ENCODE measurements at regions not wholly inside any gene's neighbourhood (a gene's known extent, or its start where the extent isn't known, plus 50 kb on each side); places are given as distances from the start of the nearest gene placed in this dataset.

DNA sequence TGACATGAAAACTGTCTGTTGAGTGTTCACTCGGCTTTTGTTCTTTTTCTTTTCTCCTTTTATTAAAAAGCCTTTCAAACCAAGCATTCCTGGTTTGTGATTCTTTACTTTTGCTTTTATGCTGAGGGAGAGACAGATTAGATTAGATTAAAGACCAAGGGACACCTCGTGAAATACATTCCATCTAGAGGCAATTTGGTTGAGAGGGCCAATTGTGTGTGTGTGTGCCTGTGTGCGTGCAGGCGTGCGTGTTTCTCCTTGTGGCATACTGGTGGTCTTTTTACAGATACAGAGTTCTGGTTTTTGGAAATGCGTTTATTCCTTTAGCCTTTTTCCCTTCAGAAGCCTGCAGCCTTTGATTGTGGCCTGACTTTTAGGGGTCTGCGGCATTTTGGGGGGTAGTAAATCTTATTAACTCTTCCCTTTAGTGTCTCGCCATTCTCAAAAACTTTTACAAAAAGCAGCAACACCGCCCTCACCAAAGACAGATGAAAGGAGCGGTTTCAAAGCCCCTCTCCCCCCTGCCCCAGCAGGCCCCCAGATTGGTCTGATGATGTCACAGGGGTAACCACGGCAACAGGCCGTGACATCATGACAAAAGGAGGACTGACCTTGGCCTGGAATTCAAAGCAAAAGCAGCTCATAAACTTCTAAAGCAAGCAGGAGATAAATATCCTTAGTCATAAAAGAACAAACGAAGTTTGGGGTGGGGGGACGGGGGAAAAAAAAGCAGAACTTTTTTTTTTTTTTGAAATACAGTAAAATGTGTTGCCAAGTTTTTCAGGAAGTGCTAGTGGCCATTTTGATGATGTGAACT lies 84.1 kb upstream of the TBX3 start:
- Histone ChIP-seq H3K4me1 (replicated peaks in 1 of 2; ENCODE audit: control insufficient read depth in 2 of 2, insufficient read depth in 2 of 2, low read length in 2 of 2) (no peaks in the 10 kb centered on the region), H3K36me3 (ENCODE audit: control insufficient read depth, insufficient read depth, low read length) (no peaks in the 10 kb centered on the region), H3K79me2 (ENCODE audit: control insufficient read depth, insufficient read depth, low read length) (no peaks in the 10 kb centered on the region), H3K9me1 (ENCODE audit: control insufficient read depth, insufficient read depth, low read length) (no peaks in the 10 kb centered on the region), H3K4me3 (no peak overlapping the region), H3K9me3 (replicated peaks; ENCODE audit: control insufficient read depth, insufficient read depth, low read depth, low read length) (no peaks in the 10 kb centered on the region), H3K27ac (ENCODE audit: extremely low read depth, low read depth, low read length) (no peak overlapping the region), H2AFZ (ENCODE audit: low read depth, low read length) (no peak overlapping the region), H3K4me2 (ENCODE audit: insufficient read depth, low read length) (no peak overlapping the region), H4K20me1 (replicated peaks; ENCODE audit: control insufficient read depth, insufficient read depth, low read length) (no peaks in the 10 kb centered on the region), H3K27me3 (ENCODE audit: control insufficient read depth in 2 of 2, insufficient read depth in 2 of 2, low read length in 2 of 2) (peaks cover 7 to 13% of the 10 kb centered on the region in 2 experiments; a peak in 4 of 5 replicates), H3K9ac (ENCODE audit: insufficient read depth in 1 of 2, low read depth in 2 of 2, low read length in 2 of 2) (no peak overlapping the region)
- DNase-seq (ENCODE audit: extremely low read depth in 1 of 4, low spot score in 3 of 4), result no peak
- no peak for FAIRE-seq
- POLR2A ChIA-PET, result no interaction called here
- 6% methylated on average over 11 of the region's 14 CpGs for WGBS (ENCODE audit: insufficient coverage, low coverage, missing lambda C conversion rate)
- BruUV-seq (replicated peaks), result no TSS peak
- in situ Hi-C loops (cut with MboI) (no loop called here), intact Hi-C loops (cut with micrococcal nuclease) (loop anchor here (2.0 kb wide), 1 partner anchor 27 kb away; no protein-coding TSS in a partner anchor)
- ATAC-seq, result no peak
- TF ChIP-seq BRD9 (IDR thresholded peaks at IDR 0.05; ENCODE audit: low read depth, partially characterized antibody), result no peak
- peak; percentile 40; the same call in 1 of the 2 replicates for TF ChIP-seq RFX1 (IDR thresholded peaks at IDR 0.05)
- TF ChIP-seq PPARD (CRISPR knock-in tag; IDR thresholded peaks at IDR 0.05), result no peak
- CTCF ChIA-PET (ENCODE audit: low intra/inter-chr PET ratio), result no interaction called here

DNA sequence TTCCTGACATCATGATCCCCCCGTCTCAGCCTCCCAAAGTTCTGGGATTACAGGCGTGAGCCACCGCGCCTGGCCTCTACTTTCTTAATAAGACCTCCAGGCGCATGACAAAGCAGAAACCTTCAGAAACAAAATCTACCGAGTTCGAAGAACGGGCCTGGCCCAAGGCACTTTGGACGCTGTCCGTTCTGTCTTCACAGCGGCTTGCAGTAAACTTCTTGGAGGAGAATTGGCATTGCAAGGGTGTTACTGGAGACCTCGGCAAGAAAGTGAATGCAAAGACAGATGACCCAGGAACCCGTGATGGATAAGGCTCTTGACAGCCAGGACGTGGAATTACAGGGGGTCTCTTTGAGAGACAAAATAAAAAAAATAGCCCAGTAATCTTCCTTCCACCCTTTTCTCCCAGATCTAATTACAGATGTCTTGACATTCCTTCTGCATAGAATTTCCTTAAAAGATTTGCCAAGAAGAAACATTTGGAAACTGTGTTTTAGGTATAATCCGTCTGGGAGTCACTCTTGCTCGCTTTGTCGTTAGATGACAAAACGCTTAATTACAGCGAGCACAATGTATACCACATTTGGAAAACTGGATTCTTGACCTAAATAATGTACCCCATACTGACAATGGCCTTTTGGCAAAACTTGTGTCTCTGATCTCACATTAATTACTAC lies 83.2 kb upstream of the TBX3 start:
- Histone ChIP-seq H3K9ac (ENCODE audit: insufficient read depth in 1 of 2, low read depth in 2 of 2, low read length in 2 of 2) (no peak overlapping the region), H3K4me1 (replicated peaks in 1 of 2; ENCODE audit: control insufficient read depth in 2 of 2, insufficient read depth in 2 of 2, low read length in 2 of 2) (no peaks in the 10 kb centered on the region), H2AFZ (ENCODE audit: low read depth, low read length) (no peak overlapping the region), H3K9me3 (replicated peaks; ENCODE audit: control insufficient read depth, insufficient read depth, low read depth, low read length) (no peaks in the 10 kb centered on the region), H3K27ac (ENCODE audit: extremely low read depth, low read depth, low read length) (no peak overlapping the region), H3K9me1 (ENCODE audit: control insufficient read depth, insufficient read depth, low read length) (no peaks in the 10 kb centered on the region), H3K27me3 (ENCODE audit: control insufficient read depth in 2 of 2, insufficient read depth in 2 of 2, low read length in 2 of 2) (peaks cover 7 to 10% of the 10 kb centered on the region in 2 experiments; a peak in 4 of 5 replicates), H3K4me3 (no peak overlapping the region), H3K79me2 (ENCODE audit: control insufficient read depth, insufficient read depth, low read length) (no peaks in the 10 kb centered on the region), H3K36me3 (ENCODE audit: control insufficient read depth, insufficient read depth, low read length) (no peaks in the 10 kb centered on the region), H3K4me2 (ENCODE audit: insufficient read depth, low read length) (no peak overlapping the region), H4K20me1 (replicated peaks; ENCODE audit: control insufficient read depth, insufficient read depth, low read length) (no peaks in the 10 kb centered on the region)
- intact Hi-C loops (cut with micrococcal nuclease) (loop anchor here (2.0 kb wide), 1 partner anchor 28 kb away; no protein-coding TSS in a partner anchor), in situ Hi-C loops (cut with MboI) (no loop called here)
- ATAC-seq, result no peak
- ChIA-PET POLR2A (no interaction called here), CTCF (ENCODE audit: low intra/inter-chr PET ratio) (no interaction called here)
- FAIRE-seq, result no peak
- BruUV-seq (replicated peaks), result no TSS peak
- TF ChIP-seq SREBF2 (CRISPR knock-in tag; IDR thresholded peaks at IDR 0.05), result no peak
- no peak for DNase-seq (ENCODE audit: extremely low read depth in 1 of 4, low spot score in 3 of 4)
- WGBS (ENCODE audit: insufficient coverage, low coverage, missing lambda C conversion rate), result under 1% methylated on average over 19 of the region's 19 CpGs

Measured in K562 (cell line).